NCI-H1092 (cell line): ENCODE measurements at regions not wholly inside any gene's neighbourhood (a gene's known extent, or its start where the extent isn't known, plus 50 kb on each side); places are given as distances from the start of the nearest gene placed in this dataset.
"Not testable (repeated sequence)": the region's sequence is repeated elsewhere in the genome, so short reads cannot be mapped to it uniquely, and the experiment has no call there.

Source experiments
- DNase-seq: peaks from one replicate; lab custom pipeline; 2025; lab: John Stamatoyannopoulos, UW

DNA sequence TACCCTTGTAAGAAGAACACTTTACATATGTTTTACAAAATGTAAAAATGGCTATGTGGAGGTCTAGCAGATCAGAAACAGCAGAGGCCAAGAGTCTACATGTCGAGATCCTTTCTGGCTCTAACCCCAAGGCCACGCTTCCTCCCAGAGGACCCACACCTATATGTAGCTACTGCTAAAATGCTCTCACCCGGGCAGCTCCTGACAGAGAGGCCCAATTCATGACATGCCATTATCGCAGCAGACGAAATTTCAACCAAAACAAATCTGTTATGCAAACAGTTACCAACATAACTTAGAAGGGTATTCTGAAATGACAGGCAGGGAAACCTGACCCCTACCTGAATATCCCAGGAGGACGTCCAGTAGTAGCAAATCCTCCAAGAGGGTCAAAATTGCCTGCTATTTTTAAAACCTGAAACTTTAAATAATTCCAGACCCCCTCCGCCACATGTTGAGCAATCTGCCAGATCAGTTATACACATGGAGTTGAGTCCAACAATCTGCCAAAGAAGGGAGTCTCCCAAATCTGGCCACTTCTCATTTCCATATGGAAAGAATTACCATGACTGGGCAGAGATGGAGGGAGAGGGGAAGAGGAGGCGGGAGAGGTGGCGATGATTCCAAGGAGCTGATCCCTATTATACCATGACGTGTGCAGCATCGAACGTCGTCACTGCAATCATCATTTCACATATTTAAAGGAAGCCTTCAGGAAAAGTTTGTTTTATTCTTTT lies 192.9 kb upstream of the TBL1X start:
- DNase-seq, result no peak

- no peak for DNase-seq
These were observed 191.1 kb upstream of the TBL1X start for GRCh38 chrX:9273744-9274143.

DNA sequence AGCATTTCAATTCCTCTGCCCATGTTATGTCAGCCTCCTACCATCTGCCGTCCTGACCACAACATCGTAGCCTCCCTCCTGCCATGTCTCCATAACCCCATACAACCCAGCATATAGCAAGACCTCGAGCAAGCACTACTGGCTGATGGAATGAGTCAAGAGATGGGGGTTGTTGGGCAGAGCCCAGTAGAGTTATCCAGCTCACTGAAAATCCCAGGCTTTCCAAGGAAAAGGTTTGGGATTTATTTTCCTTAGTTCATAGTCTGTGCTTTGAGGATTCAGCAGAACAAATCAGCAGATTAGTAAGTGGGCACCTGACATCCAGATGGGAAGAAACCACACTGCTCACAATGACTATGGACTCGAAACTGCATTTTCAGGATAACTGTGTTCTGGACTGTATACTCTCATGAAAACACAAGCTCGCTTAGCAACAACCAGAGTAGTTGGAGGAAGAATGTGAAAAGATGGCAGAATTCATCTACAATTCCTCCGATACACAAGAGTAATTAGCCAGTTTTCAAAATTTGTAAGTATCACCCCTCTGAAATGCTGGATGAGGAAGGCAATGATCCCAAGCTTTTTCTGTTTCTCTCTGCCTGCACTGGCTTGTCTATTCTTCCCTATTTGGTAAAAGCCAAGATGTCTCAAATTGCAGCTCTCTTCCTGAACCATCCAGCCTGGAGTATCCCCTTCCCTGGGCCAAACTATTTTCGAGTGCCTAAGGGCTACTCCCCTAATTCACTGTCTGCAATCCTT lies 186.2 kb upstream of the TBL1X start:
- no peak for DNase-seq

DNA sequence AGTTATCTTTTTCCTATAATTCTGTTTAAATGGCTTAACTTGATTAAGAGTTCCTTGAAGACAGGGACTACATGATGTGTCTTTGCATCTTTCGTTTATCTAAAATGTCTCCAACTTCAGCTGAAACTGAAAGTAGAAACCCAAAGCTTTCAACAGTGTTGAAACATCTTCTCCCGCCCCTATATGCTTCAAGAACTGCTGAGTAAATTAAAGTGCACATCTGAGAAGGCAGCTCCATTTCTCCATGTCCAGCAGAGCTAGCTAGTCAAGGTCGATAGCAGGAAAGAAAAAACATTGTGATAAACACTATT lies 185.7 kb upstream of the TBL1X start:
- no peak for DNase-seq

DNA sequence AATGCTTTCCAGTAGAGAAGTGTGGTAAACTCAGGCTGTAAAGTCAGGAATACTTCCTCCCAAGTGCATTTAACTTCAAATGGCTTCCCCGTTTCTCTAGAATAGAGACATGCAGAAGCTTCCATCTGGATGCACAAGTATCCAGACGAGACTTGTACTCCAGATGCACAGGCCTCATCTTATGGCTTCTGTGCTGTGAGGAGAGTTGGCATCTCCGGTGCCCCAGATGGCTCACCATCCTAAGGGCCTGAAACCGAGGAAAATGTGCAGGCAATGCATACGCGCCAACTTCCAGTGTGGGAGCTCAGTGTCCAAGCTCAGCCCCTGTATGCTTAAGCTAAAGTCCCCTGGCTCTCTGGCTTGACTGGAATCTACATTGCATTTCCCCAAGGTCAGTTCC lies 184.0 kb upstream of the TBL1X start:
- no peak for DNase-seq

DNA sequence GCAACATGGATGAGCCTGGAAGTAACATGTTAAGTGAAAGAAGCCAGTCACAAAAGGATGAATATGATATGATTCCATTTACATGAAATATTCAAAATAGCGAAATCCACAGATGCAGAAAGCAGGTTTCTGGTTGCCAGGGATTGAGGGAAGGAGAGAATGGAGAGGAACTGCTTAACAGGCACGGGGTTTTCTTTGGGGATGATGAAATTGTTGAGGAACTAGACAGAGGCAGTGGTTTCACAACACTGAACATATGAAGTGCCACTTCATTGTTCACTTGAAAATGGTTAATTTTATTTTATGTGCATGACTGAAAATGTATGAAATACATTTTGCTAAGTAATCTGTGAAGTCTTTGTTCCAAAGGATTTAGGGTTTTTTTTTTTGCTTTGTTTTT lies 182.5 kb upstream of the TBL1X start:
- DNase-seq, result no peak

- DNase-seq, result no peak
These were observed 179.5 kb upstream of the TBL1X start for GRCh38 chrX:9285342-9285771.

GRCh38 chrX:9286234-9286633 lies 178.6 kb upstream of the TBL1X start:
- DNase-seq, result no peak

DNA sequence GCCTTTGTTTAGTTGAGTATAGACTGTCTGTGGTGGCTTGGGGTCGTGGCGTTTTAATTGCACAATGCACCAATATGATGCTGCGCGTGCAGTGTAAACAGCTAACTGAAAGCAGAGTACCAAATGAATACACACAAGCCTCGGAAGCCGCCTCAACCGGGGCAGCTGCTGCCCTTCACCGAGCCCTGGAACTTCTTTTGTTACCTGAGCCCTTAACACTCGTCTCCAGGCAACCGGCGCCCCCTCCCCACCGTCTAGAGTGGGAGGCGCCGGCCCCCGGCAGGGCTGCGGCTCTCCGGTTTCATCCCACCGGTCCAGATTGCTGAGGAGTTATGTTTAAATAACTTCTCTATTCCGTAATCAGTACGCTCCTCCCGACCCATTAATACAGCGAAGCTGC lies 173.2 kb upstream of the TBL1X start:
- DNase-seq, result peak; percentile 90

- DNase-seq, result no peak
These were observed 171.8 kb upstream of the TBL1X start for GRCh38 chrX:9293051-9293496.

GRCh38 chrX:9293903-9294302 lies 171.0 kb upstream of the TBL1X start:
- DNase-seq, result no peak

DNA sequence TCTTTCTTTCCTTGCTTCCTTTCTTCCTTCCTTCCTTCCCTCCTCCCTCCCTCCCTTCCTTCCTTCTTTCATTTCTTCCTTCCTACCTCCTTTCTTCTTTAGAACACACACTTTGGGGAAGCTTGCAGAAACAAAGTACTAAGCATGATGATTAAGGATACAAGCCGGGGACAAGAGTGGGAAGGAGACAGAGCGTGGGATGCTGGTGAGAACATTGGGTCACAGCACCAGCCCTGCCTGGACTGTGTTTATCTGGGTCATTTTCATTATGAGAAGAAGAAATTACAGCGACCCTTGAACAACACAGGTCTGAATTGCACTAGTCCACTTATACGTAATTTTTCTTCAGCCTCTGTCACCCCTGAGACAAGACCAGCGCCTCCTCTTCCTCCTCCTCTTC lies 169.3 kb upstream of the TBL1X start:
- DNase-seq, result no peak

DNA sequence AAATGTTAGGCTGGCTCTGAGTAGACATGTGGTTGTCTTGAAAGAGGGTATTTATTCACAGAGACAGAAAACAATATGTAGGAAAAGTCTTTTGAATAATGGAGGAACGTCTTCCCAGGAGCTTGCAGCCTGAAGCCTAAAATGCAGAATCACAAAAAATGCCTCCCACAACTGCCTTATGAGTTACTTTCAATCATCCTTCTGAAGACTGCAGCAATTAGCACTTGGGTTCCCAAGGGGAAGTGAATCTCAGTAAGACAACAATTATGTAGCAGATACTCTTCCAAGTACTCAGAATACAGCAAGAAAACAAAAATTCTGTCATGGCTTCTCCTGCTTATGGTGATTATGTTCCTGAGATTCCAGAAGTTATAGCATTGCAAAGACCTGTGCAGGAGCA lies 166.6 kb upstream of the TBL1X start:
- DNase-seq, result no peak

- not testable (repeated sequence) for DNase-seq
These were observed 165.2 kb upstream of the TBL1X start for GRCh38 chrX:9299681-9300080.

DNA sequence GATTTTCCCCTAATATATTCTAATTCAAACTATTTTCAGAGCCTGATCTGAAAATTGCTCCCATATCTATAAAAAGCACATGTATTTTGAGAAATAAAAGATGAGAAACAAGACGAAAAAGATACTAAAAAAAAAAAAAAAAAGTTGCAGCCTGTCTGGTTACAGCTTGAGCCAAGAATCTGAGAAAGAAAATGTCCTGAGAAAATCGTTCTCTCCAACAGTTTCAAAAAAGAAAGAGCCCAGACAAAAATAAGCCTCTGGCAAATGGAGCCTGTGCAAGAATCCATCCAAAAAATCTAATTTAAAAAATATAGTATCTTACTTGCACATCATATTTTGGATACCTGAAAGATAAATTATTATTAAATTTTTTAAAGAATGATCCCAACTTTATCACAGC lies 163.0 kb upstream of the TBL1X start:
- DNase-seq, result no peak

DNA sequence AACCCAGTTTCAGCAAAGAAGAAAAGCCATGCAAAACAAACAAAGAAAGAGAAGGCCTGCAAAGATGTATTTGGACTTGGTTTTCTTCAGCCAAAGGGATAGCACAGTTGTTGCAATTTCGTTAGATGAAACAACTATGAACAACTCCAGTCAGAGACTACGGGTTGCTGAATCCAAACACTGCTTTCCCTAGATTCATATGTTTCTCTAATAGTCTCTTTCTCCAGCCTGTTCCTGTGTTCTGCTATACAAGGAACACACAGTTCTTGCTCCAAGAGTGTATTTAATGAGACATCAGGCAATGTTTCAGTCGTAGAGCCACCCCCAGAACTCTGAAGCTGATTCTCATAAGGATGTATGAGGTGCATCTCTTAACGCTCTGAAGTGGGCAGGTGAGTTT lies 162.5 kb upstream of the TBL1X start:
- DNase-seq, result no peak

- no peak for DNase-seq
These were observed 156.4 kb upstream of the TBL1X start for GRCh38 chrX:9308426-9308825.

DNA sequence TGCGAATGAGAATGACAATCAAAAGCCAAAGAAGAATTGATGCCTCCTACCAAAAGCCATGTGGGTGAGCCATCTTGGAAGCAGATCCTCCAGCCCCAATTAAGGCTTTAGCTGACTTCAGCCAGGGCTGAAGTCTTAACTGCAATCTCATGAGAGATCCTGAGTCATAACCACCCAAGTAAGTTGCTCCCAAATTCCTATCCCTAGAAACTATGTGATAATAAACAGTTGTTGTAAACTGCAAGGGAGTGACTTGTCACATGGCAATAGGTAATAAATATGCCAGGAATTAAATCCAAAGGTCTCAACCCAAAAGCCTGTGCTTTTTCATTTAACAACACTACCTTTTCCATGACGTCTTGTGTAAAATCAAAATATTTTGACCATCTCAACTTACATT lies 154.2 kb upstream of the TBL1X start:
- no peak for DNase-seq

DNA sequence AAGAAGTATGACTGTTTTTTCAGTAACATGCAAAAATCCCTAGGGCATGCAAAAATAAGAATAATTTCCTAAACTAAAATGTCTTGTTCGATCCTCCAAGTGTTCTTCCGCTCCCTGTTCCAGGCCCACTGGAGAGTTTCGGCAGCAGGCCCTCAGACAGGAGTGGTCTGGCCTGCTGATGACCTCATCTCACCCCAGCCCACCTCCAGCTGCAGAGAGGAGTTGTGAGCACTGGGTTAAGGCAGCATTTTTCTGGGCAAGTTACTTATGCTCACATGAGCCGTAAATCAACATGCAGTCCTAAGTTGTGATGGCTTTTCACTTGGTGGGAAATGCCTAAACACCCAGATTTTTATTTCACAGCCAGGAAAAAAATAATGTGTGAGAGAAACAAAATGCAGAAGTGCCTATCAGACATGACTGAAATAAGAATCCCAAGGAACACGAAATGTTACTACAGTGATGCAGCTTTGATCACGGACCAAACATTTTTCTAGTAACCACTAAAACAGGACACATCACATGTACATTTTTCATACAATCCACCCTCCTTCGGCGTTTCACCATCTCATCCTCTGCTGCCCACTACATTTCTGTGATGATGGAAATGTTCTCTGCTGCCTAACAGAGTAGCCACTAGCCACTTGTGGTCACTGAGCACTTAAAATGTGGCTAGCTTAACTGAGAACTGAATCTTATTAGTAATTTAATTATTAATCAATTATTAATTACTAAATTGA lies 153.3 kb upstream of the TBL1X start:
- DNase-seq, result no peak

DNA sequence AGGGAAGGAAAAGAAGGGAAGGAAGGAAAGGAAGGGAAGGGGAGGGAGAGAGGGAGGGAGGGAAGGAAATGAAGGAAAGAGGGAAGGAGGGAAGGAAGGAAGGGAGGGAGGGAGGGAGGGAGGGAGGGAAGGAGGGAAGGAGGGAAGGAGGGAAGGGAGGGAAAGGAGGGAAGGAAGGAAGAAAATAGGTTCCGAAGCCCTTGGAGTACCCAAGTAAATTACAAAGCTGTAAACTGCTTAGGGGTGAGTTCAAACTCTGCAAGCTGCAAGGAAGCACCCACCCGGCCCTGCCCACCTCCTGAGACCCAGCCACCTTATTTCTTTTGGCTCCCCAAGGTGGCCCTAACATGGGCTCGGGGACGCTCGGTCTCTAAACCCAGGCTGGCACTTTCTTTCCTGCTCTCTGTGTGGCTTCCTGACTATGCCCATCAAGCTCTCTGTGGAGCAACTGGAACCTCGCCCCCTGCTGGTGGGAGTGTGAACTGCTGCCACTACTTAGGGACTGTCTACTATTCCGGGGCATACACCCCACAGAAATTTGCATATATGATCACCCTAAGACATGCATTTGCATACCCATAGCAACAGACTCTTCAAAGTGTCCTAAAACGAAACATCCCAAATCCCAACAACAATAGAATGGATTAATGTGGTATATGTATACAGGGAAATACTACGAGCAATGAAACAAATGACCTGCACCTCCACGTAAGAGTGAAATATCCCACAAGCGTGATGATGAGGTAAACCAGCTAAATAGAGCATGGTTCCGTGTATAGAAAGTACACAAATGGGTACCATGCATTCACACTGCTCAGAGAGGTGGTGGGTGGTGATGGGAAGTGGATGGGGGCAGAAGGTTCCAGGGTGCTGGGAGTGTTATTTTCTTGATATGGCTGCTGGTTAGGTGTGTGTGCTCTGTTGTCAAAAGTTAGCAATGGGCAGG lies 151.7 kb upstream of the TBL1X start:
- no peak for DNase-seq

DNA sequence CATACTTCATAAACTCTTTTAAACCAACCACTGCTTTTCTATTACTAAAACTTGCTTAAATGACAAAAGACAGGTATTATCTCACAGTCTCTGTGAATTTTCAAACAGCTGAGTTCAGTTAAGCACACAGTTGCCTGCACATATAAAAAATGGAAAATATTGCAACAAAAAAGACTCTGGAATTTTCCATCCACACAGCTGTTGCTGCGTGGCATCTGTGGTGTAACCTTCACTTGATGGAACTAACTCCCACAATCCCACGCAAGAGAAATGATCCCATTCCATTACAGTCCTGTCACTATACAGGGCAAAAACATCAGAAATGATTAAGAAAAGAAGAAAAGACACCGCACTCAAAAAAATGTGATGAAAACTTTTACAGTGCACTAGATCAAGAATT lies 149.8 kb upstream of the TBL1X start:
- DNase-seq, result no peak

DNA sequence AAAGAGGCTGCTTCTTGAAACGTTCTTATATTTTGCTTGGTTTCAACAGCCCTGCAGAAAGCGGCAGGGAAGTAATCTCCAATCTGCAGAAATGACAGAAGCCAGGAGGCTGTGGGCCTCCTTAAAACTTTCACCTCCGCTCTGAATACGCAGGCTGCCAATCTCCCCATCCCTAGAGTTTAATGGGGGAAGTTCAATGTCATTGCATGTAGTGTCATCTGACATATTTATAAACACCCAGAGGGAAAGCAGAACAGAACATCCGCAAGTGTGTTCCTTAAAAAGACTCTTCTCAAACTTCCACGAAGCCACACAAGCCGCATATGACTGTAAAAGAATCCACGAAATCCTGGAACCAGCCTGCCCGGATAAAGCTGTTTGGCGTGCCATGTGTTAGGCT lies 148.8 kb upstream of the TBL1X start:
- DNase-seq, result no peak
